Erythroblast (primary cell): ENCODE measurements at regions not wholly inside any gene's neighbourhood (a gene's known extent, or its start where the extent isn't known, plus 50 kb on each side); places are given as distances from the start of the nearest gene placed in this dataset.

Experiments used
- GATA1 ChIP-seq: IDR thresholded peaks from 2 replicates; pipeline ENCODE4 v1.6.1; 2011; ENCODE audit warnings: low read depth, mild to moderate bottlenecking, control low read depth, low read length, moderate library complexity
- POLR2A ChIP-seq: IDR thresholded peaks from 2 replicates; pipeline ENCODE4 v1.6.1; 2011; ENCODE audit warnings: mild to moderate bottlenecking, low read length

- TF ChIP-seq POLR2A, result no peak
- no peak for TF ChIP-seq GATA1
Observed at GRCh38 chr11:29171360-29171950, 845.4 kb downstream of the KCNA4 start.
